ENCODE measurements at regions not wholly inside any gene's neighbourhood (a gene's known extent, or its start where the extent isn't known, plus 50 kb on each side); places are given as distances from the start of the nearest gene placed in this dataset.

- TF ChIP-seq CTCF (conservative IDR thresholded peaks at IDR 0.05; ENCODE audit: low read length): no peak
- no peak for TF ChIP-seq EZH2phosphoT487 (IDR thresholded peaks at IDR 0.05; ENCODE audit: borderline replicate concordance)
Observed at GRCh38 chr1:193426061-193426460, 239.6 kb upstream of the B3GALT2 start.

All from Loucy (cell line).